GM18517 (cell line): ENCODE measurements at regions not wholly inside any gene's neighbourhood (a gene's known extent, or its start where the extent isn't known, plus 50 kb on each side); places are given as distances from the start of the nearest gene placed in this dataset.
"Not testable (repeated sequence)": the region's sequence is repeated elsewhere in the genome, so short reads cannot be mapped to it uniquely, and the experiment has no call there.

ENCODE experiments used
- ATAC-seq: cut with Tn5 transposase; IDR thresholded peaks from one replicate; pipeline ENCODE4 v1.9.1; 2021; ENCODE audit warnings: mild to moderate bottlenecking, moderate library complexity; ENCODE audit not compliant: unreplicated experiment

DNA sequence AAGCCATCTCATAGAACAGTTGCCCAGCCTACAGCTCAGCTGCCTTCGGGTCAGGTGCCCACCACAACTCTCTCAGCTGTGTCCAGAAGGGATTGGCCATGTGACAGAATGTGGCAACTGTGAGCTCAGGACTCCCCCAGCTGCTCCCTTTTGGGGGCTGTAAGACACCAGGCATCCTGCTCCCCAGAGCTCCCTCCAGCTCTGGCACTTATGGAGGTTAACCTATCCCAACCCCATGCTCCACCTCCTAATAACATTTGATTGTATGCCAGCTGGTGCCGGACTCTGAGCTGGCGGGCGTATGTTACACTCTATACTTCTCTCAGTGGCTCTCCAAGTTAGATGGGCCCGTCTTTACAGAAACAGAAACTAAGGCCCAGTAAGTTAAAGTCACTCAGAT is 222.8 kb downstream of the FAM43A start:
- ATAC-seq: no peak

DNA sequence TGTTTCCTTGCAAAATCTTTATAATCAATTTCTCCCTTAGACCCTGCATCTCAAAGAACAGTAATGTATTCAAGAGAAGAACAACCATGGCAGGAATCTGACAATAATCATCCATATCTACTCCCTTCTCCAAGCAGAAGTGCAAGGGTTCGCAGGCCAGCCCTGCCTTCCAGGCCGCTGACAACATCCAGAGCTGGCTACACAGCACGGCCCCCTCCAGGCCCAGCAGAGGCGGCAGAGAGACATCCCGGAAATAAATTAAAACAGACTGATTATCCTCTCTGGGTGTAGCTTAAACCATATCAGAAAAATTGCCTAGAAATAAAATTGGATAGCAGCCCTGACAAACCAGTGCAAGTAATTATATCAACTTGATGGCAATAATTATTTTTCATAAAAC is 223.3 kb downstream of the FAM43A start:
- ATAC-seq: no peak

DNA sequence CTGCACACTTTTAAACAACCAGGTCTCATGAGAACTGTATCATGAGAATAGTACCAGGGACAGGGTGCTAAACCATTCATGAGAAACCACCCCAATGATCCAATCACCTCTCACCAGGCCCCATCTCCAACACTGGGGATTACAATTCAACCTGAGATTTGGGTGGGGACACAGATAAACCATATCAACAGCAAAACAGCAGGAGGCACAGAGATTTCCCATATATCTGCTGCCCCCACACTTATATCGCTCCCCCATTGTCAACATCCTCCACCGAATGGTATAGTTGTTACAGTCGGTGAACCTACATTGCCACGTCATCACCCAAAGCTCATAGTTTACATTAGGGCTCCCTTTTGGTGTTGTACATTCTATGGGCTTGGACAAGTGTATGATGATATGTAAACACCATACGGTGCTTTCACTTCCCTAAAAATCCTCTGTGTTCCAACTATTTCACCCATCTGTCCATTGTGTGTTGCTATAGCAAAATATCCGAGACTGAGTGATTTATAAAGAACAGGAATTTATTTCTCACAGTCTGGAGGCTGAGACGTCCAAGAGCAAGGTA is 224.8 kb downstream of the FAM43A start:
- no peak for ATAC-seq

DNA sequence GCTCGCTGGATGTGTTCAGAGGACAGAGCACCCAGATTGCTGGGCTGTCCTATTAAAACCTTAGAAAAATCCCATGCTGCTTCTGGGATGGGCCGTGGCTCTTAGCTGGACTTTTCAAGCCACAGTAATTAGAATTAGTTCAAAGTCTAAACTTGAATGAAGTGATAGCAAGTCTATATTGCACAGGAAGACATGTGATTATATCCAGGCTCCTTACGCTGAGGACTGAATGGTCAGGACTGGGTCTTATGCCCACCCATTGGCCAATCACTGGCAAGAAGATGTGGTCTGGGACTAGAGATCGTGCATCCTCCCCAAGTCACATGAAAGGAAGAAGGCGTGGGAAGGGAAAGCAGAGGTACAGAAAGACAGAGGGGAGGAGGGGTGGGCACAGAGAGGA is 227.6 kb downstream of the FAM43A start:
- no peak for ATAC-seq

DNA sequence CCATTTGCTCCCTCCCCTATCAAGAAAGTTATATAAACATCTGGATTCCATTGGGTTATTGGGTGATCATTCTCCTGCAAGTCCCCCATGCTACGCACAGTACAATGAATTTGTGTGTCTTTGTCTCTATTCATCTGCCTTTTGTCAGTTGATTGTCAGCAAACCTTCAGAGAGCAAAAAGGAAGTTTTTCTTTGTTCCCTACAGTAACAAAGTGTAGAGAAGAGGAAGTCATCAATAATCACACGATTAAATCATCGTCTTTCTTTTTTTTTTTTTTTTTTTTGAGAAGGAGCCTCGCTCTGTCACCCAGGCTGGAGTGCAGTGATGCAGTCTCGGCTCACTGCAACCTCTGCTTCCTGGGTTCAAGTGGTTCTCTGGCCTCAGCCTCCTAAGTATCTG is 239.2 kb downstream of the FAM43A start:
- not testable (repeated sequence) for ATAC-seq

DNA sequence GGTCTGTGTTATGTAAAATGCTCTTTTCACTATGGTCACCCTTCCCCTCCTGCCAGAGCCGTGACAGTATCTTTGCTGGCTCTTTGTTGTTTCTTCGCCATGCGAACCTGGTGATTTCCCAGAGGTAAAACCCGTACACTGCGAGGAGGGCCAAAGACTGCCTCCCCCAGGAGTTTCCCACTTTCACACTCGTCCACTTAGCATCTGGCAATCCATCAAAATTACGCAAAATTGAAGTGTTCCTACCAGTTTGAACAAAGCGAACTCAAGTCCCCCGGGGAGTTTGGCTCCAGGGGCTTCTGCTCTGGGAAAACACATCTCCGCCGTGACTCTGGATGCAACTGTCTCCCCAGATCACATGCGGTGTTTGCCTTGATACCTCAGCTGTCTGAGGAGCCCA is 239.9 kb downstream of the FAM43A start:
- no peak for ATAC-seq

DNA sequence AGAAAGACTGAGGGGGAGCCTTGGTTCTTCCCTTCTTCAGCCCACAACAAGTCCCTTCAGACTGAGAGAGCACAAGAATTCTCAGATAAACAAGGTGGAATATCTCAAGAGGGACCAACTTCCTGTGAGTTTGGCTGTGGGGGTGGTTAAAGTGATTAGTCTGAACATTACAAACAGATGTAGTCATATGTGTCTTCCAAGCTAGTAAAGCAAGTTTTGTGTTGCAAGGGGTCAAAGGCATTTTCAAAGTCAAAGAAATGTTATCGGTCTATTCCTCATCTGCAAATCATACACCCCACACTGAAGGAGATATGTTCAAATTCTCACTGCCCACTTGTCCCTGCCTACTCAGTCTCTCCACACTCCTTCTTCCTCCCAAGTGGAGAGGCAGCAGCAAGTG is 242.5 kb downstream of the FAM43A start:
- ATAC-seq: no peak

DNA sequence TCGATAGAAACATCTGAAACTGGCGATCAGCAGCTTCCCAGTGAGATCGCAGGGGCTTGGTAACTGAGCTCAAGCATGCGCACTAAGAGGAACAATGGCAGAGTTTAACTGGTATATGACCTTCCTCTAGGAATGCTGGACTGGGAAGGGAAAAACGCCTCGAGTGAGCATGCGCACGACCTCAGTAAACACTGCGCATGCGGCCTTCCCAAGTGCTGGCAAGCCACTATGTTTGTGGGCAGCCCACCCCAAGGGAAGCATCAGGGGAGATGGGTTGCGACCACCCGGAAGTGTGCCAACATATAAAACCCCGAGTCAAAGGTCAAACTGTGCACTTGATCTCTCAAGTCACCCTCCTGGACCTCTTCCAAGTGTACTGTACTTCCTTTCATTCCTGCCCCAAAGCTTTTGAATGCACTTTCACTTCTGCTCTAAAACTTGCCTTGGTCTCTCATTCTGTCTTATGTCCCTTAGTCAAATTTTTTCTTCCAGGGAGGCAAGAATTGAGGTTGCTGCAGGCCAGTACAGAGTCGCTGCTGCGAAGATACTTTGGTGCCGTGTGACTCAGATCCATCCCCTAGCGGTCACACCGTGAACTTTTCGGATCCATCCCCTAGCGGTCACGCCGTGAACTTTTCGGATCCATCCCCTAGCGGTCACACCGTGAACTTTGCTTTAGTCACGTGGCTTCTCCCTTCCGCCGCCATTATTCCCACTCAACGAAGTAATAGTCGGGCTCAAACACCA is 243.3 kb downstream of the FAM43A start:
- ATAC-seq: no peak

DNA sequence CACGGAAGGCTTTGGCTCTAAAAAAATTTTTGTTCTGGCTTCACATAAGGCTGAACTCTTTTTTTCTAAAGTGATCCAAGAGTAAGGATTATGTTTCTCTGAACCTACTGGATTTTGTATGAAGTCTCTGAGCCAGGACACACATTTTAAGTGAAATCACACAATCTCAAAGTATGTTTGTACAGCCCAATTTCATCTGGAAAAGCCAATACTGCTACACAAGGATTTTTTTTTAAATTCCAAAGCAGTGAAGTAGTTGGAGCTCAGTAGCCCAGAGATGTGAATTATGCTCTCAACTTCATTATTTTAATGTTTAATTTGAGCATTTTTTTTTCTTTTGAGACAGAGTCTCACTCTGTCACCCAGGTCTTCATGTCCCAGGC is 243.9 kb downstream of the FAM43A start:
- no peak for ATAC-seq

DNA sequence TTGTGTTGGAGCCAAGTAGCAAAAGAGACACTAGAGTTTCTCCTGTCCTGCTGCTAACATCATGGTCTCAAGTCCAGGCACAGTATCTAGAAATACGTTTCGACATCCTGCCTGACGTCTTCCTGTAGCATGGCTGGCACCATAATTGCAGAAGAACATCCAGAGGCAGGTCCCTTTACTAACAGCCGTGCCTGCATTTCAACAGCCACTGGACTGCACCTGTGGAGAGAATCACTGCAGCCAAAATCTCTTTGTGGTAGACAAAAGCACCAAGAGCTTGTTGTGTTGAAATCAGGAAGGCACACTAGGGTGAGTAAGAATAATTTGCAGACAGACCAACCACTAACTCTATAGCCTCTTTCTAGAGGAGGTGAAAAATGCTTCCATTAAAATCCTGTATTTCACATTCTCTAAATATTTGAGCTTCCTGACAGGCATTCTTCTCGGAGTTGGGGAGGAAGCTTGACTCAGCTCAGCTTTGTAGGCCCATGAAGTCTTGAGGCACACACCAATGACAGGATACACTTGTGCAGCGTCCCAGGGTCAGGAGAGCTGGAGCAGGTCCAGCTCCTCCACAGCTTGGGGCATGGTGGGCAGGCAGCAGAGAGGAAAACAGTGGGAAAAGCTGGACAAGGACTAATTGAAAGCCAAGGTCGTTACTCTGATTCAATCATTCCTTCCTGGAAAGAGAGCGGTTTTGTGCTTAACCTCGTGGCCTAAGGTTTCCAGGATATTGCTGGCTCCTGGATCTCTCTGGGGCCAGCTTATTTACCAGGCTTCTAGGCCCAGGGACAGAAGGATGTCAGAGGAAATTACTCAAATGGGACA is 244.9 kb downstream of the FAM43A start:
- ATAC-seq: no peak

DNA sequence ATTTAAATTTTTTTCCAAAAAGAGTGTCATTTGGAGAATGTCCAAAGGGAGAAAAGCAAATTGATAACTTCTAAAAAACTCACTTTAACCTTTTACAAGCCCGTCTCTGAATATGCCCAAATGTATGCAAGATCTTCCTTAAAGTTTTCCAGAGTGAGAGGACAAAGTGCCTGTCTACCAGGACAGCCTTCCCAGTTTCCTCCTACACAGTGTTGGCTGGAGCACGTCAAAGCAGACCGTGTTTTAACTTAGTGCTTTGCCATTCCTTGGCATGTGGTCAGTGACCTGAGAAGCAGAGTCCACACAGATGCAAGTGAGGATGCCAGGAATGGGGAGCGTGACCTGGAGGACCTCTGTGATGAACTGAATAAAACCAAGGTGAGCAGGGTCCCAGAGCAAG is 245.7 kb downstream of the FAM43A start:
- ATAC-seq: no peak

DNA sequence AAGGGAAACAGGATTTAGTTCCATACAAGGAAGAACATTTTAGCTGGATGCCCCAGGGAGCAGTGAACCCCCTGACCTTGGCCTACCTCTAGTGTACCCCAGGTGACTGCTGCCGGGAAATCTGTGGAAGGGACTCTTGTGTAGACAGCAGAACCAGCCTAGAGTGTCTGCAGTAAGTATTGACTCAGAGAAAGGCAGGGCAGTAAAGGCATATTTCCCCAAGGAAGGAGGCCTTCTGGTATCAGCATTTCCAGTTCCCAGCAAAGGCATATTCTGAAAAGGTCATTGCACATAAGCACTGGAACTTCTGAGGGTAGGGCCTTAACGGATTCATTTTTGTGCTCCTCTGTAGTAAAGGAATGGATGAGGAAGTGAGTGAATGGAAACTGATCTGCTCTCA is 246.2 kb downstream of the FAM43A start:
- no peak for ATAC-seq

DNA sequence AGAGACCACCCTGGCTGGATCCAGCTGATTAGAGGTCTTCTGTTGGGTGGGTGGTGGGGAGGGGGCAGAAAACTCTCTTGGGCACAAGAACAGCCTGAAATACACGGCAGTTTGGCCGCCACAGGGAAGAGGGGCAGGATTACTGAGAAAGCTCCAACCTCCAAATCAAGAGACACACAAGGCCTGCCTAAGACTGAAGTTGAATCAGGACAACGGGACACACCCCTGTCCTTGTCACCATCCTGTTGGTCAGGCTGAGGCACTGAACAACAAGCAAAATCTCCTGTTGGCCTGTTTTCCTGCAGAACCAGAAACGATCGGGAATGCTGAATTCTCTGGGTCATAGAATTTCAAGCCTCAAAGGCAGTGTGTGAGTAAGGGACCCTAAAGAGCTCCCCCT is 247.8 kb downstream of the FAM43A start:
- ATAC-seq: no peak

DNA sequence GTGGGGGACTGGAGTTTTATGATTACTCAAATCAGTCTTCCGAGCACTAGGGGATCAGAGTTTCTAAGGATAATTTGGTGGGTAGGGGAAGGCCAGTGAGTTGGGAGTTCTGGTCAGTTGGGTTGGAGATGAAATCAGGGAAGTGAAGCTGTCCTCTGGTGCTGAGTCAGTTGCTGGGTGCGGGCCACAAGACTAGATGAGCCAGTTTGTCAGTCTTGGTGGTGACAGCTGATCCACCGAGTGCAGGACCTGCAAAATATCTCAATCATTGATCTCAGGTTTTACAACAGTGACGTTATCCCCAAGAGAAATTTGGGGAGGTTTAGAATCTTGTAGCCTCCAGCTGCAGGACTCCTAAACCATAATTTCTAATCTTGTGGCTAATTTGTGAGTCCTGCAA is 249.4 kb downstream of the FAM43A start:
- no peak for ATAC-seq

DNA sequence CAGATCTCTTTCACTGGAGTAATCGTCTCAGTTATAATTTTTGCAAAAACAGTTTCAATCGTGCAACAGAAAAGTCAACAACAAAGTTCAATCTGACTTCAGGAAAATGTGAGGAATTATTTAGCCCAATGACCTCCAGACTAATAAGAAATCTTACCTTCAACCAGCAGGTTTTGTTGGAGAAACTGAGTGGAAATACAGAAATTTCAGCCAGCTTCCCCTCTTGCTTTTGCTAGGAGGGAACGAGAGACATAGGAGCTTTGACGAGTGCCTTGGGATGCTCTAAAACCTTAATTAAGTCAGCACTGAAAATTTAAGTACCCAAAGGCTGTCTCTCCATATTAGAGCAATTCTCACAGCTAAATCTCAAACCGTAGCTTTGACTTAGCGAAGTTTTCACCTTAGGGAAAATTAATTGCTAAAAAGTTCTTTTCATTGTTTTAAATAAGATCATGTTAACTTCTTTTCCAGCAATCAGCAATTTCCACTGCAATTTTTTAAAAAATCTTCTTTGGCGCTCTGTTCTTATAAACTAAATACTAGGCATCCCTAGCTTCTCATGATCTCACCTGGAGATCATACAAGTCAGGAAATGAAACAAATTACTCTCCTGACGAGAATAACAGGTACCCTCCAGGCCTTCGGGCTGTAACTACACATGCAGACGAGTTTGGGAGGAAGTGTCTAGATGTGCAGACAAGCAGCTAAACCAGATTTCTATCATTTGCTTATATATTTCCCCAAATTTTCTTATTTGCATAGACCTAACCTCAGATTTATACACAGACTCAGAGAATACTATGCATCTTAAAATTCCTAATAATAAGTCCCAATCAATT is 250.2 kb downstream of the FAM43A start:
- no peak for ATAC-seq

DNA sequence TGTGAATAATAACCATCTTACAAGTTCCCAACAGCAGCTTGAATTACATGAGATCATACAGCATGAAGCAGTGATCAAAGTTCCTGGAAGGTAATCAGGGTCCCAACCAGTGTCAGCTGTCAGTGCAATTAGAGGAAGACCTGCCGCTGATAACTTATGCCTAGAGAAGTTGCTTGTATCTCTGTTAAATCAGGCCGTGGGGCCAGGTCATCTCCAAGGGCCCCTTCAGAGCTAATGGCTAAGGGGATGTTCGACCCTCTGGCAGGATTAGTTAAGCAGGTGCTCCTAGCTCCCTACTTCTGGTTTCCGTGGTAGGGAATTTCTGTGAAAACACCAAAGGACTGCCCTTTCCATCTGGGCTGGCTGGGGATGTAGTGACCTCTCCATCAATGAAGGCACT is 251.0 kb downstream of the FAM43A start:
- ATAC-seq: no peak

DNA sequence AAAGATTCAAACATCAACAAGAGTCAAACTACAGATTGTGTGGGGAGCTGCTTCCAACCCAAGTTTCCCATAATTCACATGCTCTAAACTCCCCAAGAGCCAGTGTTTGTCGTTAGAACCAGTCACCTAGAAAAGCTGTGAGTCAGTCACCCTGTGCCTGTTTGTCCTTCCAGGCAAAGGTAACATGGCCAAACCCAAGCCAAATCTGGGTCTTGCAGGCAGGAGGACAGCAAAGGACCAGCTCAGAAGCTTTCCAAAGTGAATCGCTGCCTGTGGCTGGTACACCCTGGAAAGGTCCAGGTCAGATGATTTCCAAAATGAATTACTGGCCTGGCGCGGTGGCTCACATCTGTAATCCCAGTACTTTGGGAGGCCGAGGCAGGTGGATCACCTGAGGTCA is 251.5 kb downstream of the FAM43A start:
- ATAC-seq: no peak

DNA sequence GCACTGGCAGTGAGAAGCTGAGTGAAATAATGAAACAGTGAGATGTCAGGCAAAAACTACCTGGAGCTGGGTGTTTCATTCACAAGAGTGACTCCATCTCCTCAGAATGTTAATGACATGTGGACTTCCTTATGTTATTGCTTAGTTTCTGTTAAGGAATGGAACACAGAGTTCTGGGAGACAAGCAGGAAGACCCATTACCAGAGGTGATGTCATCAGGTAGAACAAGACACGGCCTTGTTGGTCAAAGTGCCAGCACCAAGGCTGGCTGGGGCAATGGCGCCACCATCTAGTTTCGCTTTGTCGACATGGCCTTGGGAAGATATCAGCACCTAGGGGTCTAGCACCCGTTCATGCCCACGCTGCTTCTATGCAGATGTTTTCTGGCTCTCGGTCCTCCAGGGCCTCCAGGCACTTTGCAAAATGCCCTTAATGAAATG is 252.2 kb downstream of the FAM43A start:
- no peak for ATAC-seq

DNA sequence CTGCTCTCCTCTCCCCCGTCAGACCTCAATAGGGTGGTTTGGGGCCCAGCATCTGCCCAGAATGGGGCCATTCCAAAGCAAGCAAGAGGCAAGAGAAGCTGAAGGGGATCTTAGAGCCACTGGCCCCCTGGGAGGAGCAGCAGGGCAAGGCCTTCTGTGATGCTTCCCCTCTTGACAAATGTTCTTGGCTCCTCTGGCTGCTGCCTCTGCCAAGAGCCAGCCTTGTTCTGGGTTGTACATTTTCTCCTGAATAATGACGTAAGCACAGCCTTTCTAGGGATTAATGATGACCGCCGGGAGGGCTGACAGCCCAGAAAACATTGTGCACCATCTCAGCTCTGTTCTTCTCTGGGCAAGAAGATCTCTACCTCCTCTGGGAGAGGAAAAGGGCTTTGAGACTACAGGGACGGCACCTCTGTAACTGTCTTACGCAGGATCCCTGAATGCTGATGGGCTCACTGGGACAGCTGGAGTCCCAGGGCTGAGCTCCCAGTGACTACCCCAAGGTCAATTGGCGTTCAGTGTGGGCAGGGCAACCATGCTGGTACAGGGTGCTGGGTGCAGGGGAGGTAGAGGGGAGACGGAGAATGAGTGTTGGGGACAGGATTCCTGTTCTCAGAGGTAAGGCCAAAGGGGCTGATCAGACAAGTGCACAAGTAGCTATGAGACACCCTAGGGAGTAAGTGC is 253.3 kb downstream of the FAM43A start:
- no peak for ATAC-seq

DNA sequence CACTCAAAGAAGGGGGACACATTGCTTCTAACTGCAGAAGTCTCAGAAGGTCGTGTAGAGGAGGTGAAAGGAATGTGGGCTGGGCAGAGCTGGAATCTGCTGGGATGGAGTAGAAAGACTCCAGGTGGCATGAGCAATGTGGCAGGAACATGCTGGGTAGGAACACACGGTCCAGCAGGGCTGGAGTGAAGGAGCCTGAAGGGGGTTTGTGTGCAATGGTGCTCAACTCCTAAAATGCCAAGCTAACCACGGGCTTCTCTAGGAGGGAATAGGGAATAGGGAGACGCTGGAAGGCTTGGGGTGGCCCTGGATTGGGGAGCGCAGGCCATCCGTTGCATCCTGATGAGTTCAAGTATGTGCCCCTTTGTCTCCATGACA is 253.8 kb downstream of the FAM43A start:
- ATAC-seq: no peak
